ENCODE measurements at regions not wholly inside any gene's neighbourhood (a gene's known extent, or its start where the extent isn't known, plus 50 kb on each side); places are given as distances from the start of the nearest gene placed in this dataset.

GRCh38 chr5:26625099-26625498 is 413.3 kb downstream of the CDH9 start:
- no peak overlapping the region for H2BK120ac ChIP-seq (ENCODE audit: low read depth, low read length)
- H4K8ac ChIP-seq (ENCODE audit: low read depth in 2 of 2, low read length in 2 of 2) = no peak overlapping the region
- H3K79me1 ChIP-seq (ENCODE audit: low read depth in 1 of 2, low read length in 2 of 2) = no peaks in the 10 kb centered on the region
- H3K9ac ChIP-seq (ENCODE audit: low read depth, low read length) = no peak overlapping the region
- DNase-seq (no peak), ATAC-seq (ENCODE audit: low read depth) (no peak)
- ChIA-PET POLR2A (ENCODE audit: unreplicated experiment) (no interaction called here), CTCF (no interaction called here)
- no peak overlapping the region for H2BK15ac ChIP-seq (ENCODE audit: low read depth, low read length)
- H2AK9ac ChIP-seq (replicated peaks; ENCODE audit: low read depth, low read length, poor library complexity) = no peak overlapping the region
- WGBS, 2 experiments (ENCODE audit: extremely low coverage in 2 of 2, insufficient read length in 1 of 2) = no CpG with 5 or more reads among the region's 5 CpGs
- TF ChIP-seq MAFK (IDR thresholded peaks at IDR 0.05; ENCODE audit: low read depth, low read length) = no peak
- no peak for TF ChIP-seq CHD1 (IDR thresholded peaks at IDR 0.05; ENCODE audit: low read depth, low read length)
- TF ChIP-seq USF2 (IDR thresholded peaks at IDR 0.05; ENCODE audit: low read depth, low read length) = no peak
- no peak for TF ChIP-seq CEBPB (IDR thresholded peaks at IDR 0.05; ENCODE audit: low read depth, low read length)
- TF ChIP-seq RAD21 (IDR thresholded peaks at IDR 0.05; ENCODE audit: low read length) = no peak
- TF ChIP-seq MXI1 (IDR thresholded peaks at IDR 0.05; ENCODE audit: borderline replicate concordance, low read depth, low read length) = no peak
- BruUV-seq (replicated peaks) = no TSS peak
- no peak overlapping the region for H2AK5ac ChIP-seq (ENCODE audit: low read depth, low read length)
- no peak overlapping the region for H3K4me3 ChIP-seq (ENCODE audit: insufficient read depth, low read depth, low read length)
- no peak overlapping the region for H3K14ac ChIP-seq (replicated peaks; ENCODE audit: low read depth, low read length)
- no peak overlapping the region for H3K4me2 ChIP-seq (ENCODE audit: low read depth, low read length)
- no peak overlapping the region for H2AFZ ChIP-seq (replicated peaks; ENCODE audit: low read length, poor library complexity)
- no peak overlapping the region for H2BK20ac ChIP-seq (ENCODE audit: low read depth, low read length)
- H3K9me3 ChIP-seq (ENCODE audit: control insufficient read depth, insufficient read depth, low read length) = peaks cover 4% of the 10 kb centered on the region
- H3K9me1 ChIP-seq (ENCODE audit: insufficient read depth, low read length) = no peaks in the 10 kb centered on the region
- no peak overlapping the region for H4K5ac ChIP-seq (ENCODE audit: low read depth, low read length)
- no peak overlapping the region for H3K23ac ChIP-seq (ENCODE audit: low read depth, low read length)
- H2BK5ac ChIP-seq (ENCODE audit: low read depth, low read length, poor library complexity, severe bottlenecking) = no peak overlapping the region
- in situ Hi-C loops (cut with MboI; ENCODE audit: low sequenced_read_pairs) = no loop called here
- no peaks in the 10 kb centered on the region for H3K4me1 ChIP-seq (ENCODE audit: control insufficient read depth, insufficient read depth, low read length)
- no peak overlapping the region for H3K56ac ChIP-seq (ENCODE audit: extremely low read depth, insufficient read depth, low read length)
- no peaks in the 10 kb centered on the region for H4K20me1 ChIP-seq (ENCODE audit: insufficient read depth, low read length)
- no peak overlapping the region for H4K91ac ChIP-seq (ENCODE audit: insufficient read depth, low read depth, low read length)
- no peaks in the 10 kb centered on the region for H3K36me3 ChIP-seq (ENCODE audit: control insufficient read depth, insufficient read depth, low read length)
- no peaks in the 10 kb centered on the region for H3K27me3 ChIP-seq (ENCODE audit: control insufficient read depth, insufficient read depth, low read length)
- dilution Hi-C loops (cut with HindIII; ENCODE audit: low sequenced_read_pairs, unreplicated experiment) = no loop called here
- no peak overlapping the region for H3K18ac ChIP-seq (ENCODE audit: low read depth, low read length)
- intact Hi-C loops (cut with micrococcal nuclease) = no loop called here
- no peak overlapping the region for H3K27ac ChIP-seq (ENCODE audit: insufficient read depth, low read length)
- H3K4ac ChIP-seq (ENCODE audit: low read depth, low read length) = no peak overlapping the region

Data from IMR-90 (cell line).